Ishikawa (cell line): ENCODE measurements at regions not wholly inside any gene's neighbourhood (a gene's known extent, or its start where the extent isn't known, plus 50 kb on each side); places are given as distances from the start of the nearest gene placed in this dataset.

Experiments
- CEBPB ChIP-seq: IDR thresholded peaks from 2 replicates; pipeline ENCODE4 v1.6.1; 2012
- CREB1 ChIP-seq: IDR thresholded peaks from 2 replicates; pipeline ENCODE4 v1.6.1; 2012; ENCODE audit warnings: low read depth
- EGR1 ChIP-seq: IDR thresholded peaks from 2 replicates; pipeline ENCODE4 v1.6.1; 2012
- EP300 ChIP-seq: IDR thresholded peaks from 2 replicates; pipeline ENCODE4 v1.6.1; 2012; ENCODE audit warnings: borderline replicate concordance
- FOXM1 ChIP-seq: IDR thresholded peaks from 2 replicates; pipeline ENCODE4 v1.6.1; 2012; ENCODE audit warnings: low read depth, borderline replicate concordance
- NFIC ChIP-seq: IDR thresholded peaks from 2 replicates; pipeline ENCODE4 v1.6.1; 2012
- RAD21 ChIP-seq: IDR thresholded peaks from 2 replicates; pipeline ENCODE4 v1.6.1; 2012; ENCODE audit warnings: low read depth
- TAF1 ChIP-seq: IDR thresholded peaks from 2 replicates; pipeline ENCODE4 v1.6.1; 2012; ENCODE audit warnings: low read depth, mild to moderate bottlenecking
- TCF12 ChIP-seq: IDR thresholded peaks from 2 replicates; pipeline ENCODE4 v1.6.1; 2012; ENCODE audit warnings: low read depth
- TEAD4 ChIP-seq: IDR thresholded peaks from 2 replicates; pipeline ENCODE4 v1.6.1; 2012
- YY1 ChIP-seq: IDR thresholded peaks from 2 replicates; pipeline ENCODE4 v1.6.1; 2012; ENCODE audit warnings: low read depth
- ZBTB7A ChIP-seq: IDR thresholded peaks from 2 replicates; pipeline ENCODE4 v1.6.1; 2012; ENCODE audit warnings: low read depth
- TF ChIP-seq, protein P1 (sequence below): IDR thresholded peaks from 2 replicates; pipeline ENCODE4 v1.6.1; 2012
- TF ChIP-seq, protein P2 (sequence below): IDR thresholded peaks from 2 replicates; pipeline ENCODE4 v1.6.1; 2012; ENCODE audit warnings: low read depth, mild to moderate bottlenecking
- TF ChIP-seq, protein P3 (sequence below): IDR thresholded peaks from 2 replicates; pipeline ENCODE4 v1.6.1; 2012

DNA sequence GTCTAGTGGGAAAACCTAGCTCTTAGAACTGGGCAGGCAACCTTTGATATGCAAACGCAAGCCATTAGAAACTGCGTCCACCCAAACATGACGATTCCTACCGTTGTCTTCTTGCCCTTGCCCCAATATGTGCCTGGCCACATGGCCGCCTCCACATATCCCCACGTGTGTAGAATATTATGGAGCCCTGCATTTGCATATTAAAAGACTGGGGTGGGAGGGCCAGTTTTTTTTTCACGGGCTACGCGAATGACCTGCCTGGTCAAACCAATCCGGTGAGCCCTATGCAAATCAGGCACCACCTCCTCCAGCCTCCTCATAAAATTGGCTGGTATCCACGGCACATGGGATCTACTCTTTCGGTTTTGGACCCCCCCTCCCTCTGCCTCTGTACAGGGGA lies 381.0 kb upstream of the RGMA start:
- TF ChIP-seq TCF12: no peak
- TF ChIP-seq CREB1: no peak
- no peak for TF ChIP-seq EGR1
- TF ChIP-seq, protein P1, sequence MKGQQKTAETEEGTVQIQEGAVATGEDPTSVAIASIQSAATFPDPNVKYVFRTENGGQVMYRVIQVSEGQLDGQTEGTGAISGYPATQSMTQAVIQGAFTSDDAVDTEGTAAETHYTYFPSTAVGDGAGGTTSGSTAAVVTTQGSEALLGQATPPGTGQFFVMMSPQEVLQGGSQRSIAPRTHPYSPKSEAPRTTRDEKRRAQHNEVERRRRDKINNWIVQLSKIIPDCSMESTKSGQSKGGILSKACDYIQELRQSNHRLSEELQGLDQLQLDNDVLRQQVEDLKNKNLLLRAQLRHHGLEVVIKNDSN: no peak
- no peak for TF ChIP-seq YY1
- TF ChIP-seq TEAD4: no peak
- TF ChIP-seq CEBPB: no peak
- no peak for TF ChIP-seq NFIC
- no peak for TF ChIP-seq TAF1
- TF ChIP-seq EP300: no peak
- TF ChIP-seq ZBTB7A: no peak

DNA sequence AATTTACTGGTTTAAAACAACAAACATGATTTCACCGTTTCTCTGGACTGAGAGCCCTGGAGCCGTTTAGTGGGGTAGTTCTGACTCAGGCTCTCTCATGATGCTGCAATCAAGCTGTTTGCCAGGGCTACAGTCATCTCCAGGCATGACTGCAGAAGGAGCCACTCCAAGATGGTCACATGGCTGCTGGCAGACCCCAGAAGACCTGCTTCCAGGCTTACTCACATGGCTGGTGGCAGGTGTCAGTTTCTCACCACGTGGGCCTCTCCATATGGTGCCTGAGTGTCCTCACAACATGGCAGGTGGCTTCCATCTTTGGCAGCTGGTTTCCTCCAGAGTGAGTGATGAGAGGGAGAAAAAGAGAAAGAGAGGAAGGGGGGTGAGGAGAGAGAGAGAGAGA lies 378.3 kb upstream of the RGMA start:
- no peak for TF ChIP-seq TEAD4
- no peak for TF ChIP-seq YY1
- TF ChIP-seq TCF12: no peak

DNA sequence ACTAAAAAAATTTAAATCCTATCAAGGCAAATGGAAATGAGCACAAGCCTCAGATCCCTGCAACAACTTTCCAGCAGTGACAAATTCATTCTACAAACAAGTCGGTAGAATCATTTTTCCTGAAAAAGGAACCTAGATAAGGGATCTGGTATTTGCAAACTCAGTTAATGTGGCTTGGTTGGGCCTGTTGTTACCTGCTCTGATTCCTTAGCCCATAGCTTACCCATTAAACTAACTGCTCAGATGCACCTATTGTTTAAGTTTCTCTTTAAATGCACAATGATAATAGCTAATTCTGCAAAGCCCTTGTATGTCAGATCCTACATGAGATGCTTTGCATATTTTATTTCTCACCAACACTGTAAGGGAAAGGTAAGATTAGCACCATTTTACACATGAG lies 377.4 kb upstream of the RGMA start:
- no peak for TF ChIP-seq CEBPB
- TF ChIP-seq, protein P2, sequence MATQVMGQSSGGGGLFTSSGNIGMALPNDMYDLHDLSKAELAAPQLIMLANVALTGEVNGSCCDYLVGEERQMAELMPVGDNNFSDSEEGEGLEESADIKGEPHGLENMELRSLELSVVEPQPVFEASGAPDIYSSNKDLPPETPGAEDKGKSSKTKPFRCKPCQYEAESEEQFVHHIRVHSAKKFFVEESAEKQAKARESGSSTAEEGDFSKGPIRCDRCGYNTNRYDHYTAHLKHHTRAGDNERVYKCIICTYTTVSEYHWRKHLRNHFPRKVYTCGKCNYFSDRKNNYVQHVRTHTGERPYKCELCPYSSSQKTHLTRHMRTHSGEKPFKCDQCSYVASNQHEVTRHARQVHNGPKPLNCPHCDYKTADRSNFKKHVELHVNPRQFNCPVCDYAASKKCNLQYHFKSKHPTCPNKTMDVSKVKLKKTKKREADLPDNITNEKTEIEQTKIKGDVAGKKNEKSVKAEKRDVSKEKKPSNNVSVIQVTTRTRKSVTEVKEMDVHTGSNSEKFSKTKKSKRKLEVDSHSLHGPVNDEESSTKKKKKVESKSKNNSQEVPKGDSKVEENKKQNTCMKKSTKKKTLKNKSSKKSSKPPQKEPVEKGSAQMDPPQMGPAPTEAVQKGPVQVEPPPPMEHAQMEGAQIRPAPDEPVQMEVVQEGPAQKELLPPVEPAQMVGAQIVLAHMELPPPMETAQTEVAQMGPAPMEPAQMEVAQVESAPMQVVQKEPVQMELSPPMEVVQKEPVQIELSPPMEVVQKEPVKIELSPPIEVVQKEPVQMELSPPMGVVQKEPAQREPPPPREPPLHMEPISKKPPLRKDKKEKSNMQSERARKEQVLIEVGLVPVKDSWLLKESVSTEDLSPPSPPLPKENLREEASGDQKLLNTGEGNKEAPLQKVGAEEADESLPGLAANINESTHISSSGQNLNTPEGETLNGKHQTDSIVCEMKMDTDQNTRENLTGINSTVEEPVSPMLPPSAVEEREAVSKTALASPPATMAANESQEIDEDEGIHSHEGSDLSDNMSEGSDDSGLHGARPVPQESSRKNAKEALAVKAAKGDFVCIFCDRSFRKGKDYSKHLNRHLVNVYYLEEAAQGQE: no peak
- no peak for TF ChIP-seq ZBTB7A
- TF ChIP-seq NFIC: no peak

DNA sequence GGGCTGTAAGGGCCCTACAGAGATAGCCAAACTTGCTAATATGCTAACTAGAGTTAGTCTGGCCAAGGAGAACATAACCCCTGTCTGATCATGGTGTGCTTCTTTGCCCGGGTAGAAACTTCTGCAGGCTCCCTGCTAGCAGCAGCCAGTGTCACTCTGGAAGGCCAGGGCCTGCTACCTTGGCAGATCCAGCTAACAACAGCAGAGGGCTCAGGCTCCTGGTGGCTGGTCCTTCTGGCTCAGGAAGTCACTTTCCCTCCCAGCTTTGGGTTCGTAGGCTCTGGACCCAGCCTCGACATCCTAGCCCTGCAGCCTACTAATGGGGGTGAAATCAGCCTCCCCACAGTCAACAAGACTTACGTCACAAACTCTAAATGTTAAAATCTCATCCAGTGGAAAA lies 373.7 kb upstream of the RGMA start:
- TF ChIP-seq, protein P2: no peak
- no peak for TF ChIP-seq ZBTB7A
- TF ChIP-seq EP300: no peak
- no peak for TF ChIP-seq RAD21
- TF ChIP-seq CEBPB: no peak
- TF ChIP-seq TAF1: no peak
- no peak for TF ChIP-seq TCF12
- no peak for TF ChIP-seq FOXM1
- no peak for TF ChIP-seq CREB1
- TF ChIP-seq, protein P1: no peak
- TF ChIP-seq TEAD4: no peak

DNA sequence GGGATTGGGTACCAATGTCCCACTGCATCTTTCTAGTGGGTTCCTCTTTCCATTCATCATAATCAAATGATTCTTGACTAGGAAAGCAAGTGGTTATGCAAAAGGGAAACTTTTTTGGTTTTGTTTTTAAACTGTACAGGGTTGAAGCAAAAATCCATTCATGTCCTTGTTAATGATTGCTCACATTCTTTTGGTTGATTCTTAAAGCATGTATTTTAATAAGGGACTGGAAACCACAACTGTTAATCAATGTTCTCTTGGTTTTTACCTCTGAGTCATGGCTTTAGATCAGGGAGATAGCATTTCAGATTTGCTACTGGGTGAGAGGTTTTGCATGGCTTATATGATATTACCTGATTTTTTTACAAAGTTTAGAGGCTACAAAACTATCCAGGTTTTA lies 371.7 kb upstream of the RGMA start:
- TF ChIP-seq TAF1: no peak
- no peak for TF ChIP-seq YY1
- no peak for TF ChIP-seq FOXM1
- TF ChIP-seq, protein P2: no peak
- no peak for TF ChIP-seq NFIC
- TF ChIP-seq CEBPB: no peak
- TF ChIP-seq EGR1: no peak
- no peak for TF ChIP-seq ZBTB7A
- no peak for TF ChIP-seq EP300
- TF ChIP-seq RAD21: no peak
- TF ChIP-seq, protein P1: no peak

DNA sequence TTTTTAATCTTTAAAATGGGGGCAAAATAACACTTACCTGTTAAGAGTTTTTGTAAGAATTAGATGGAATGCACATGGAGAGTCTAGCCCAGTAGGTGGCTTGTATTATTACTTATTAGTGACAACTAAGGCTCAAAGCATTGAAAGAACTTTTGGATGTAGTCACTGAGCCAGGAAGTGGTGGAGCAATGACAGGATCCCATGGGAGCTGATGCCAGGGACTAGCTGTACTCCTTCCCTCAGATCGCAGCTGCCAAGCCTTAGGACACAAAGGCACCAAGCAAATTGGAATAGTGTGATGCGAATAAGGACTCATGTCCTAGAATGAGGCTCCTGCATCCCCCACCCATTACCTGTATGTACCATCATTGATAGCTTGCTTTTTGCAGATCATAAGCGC lies 370.4 kb upstream of the RGMA start:
- TF ChIP-seq TEAD4: no peak
- TF ChIP-seq FOXM1: no peak
- TF ChIP-seq, protein P1: no peak
- TF ChIP-seq TCF12: no peak
- TF ChIP-seq ZBTB7A: no peak
- no peak for TF ChIP-seq CREB1
- no peak for TF ChIP-seq TAF1
- no peak for TF ChIP-seq EGR1
- TF ChIP-seq YY1: no peak
- TF ChIP-seq, protein P3, sequence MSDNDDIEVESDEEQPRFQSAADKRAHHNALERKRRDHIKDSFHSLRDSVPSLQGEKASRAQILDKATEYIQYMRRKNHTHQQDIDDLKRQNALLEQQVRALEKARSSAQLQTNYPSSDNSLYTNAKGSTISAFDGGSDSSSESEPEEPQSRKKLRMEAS: no peak
- no peak for TF ChIP-seq NFIC
- no peak for TF ChIP-seq EP300
- TF ChIP-seq CEBPB: no peak
- TF ChIP-seq, protein P2: no peak
- no peak for TF ChIP-seq RAD21
